Uterus (tissue), 2 donors: ENCODE measurements at regions not wholly inside any gene's neighbourhood (a gene's known extent, or its start where the extent isn't known, plus 50 kb on each side); places are given as distances from the start of the nearest gene placed in this dataset.

Source experiments
- CTCF ChIP-seq, 4 experiments: fragments of 200-600 bp in 2 of 4; fragments of 450-650 bp in 2 of 4; sonication (generic) in 2 of 4; IDR thresholded peaks; one replicate each; pipeline ENCODE4 v1.5.1; 2016 to 2019; ENCODE audit warnings: antibody characterized with exemption in 4 of 4, mild to moderate bottlenecking in 2 of 4, moderate library complexity in 1 of 4
- POLR2A ChIP-seq, 2 donors: fragments of 450-650 bp; IDR thresholded peaks; one replicate each; pipeline ENCODE4 v1.6.1; 2016; ENCODE audit warnings: antibody characterized with exemption in 2 of 2, mild to moderate bottlenecking in 1 of 2, moderate library complexity in 1 of 2

GRCh38 chr10:43970018-43970698 is 321.5 kb upstream of the ZNF32 start:
- TF ChIP-seq CTCF (IDR thresholded peaks at IDR 0.05) = no peak
- TF ChIP-seq POLR2A (IDR thresholded peaks at IDR 0.05) = no peak
